Suprapubic skin (tissue), 4 donors: ENCODE measurements at regions not wholly inside any gene's neighbourhood (a gene's known extent, or its start where the extent isn't known, plus 50 kb on each side); places are given as distances from the start of the nearest gene placed in this dataset.
A peak's percentile ranks its signal among the peaks of the same experiment; 100 is the strongest.

Experiments used
- EP300 ChIP-seq: sonication (generic); formaldehyde crosslinking; IDR thresholded peaks from one replicate; pipeline ENCODE4 v1.6.1; 2017; ENCODE audit warnings: antibody characterized with exemption
- POLR2A ChIP-seq, 2 donors: fragments of 450-650 bp; IDR thresholded peaks; one replicate each; pipeline ENCODE4 v1.6.1; 2017; ENCODE audit warnings: antibody characterized with exemption in 2 of 2, mild to moderate bottlenecking in 2 of 2, moderate library complexity in 2 of 2
- POLR2AphosphoS5 ChIP-seq, 3 donors: sonication (generic); formaldehyde crosslinking; IDR thresholded peaks; one replicate each; pipeline ENCODE4 v1.6.1; 2017; ENCODE audit warnings: antibody characterized with exemption in 3 of 3
- TF ChIP-seq, protein P1 (sequence below), 2 donors: fragments of 200-600 bp in 1 of 2; fragments of 450-650 bp in 1 of 2; sonication (generic) in 1 of 2; IDR thresholded peaks; one replicate each; pipeline ENCODE4 v1.5.1; 2016 to 2019; ENCODE audit warnings: antibody characterized with exemption in 2 of 2, mild to moderate bottlenecking in 1 of 2, moderate library complexity in 1 of 2

DNA sequence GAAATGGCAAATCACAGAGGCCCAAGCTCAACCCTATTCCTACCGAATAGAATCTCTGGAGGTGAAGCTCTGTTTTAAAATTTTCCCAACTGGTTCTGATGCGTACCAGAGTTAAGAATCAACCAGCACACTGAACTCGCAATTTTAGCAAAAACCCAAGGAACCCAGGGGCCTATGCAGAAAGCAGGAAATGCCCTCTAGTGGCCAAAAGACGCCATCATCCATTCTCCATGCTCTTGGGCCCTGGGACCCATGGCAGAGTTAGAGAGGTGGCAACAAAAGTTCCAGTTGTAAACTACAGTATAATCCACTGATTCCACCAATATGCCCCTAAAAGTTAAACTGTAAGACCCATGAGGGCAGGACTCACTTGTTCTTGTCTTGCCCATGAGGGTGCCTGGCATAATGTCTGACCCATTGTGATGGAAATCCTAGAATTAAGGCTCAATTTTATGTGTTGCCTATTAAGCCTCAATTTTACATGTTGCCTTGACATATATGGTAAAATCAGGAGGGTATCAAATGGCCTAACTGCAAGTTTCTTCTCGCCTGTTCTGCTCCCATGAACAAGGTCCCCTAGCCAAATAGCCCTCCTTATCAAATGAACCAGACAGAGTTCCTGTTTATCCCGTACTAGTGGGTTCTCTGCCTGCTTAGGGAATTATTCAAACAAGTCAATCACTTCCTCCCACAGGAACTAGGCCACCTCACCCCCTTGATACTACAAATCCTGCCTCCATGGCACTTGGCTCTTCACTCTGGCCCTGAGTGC is 137.5 kb upstream of the CPM start:
- TF ChIP-seq, protein P1, sequence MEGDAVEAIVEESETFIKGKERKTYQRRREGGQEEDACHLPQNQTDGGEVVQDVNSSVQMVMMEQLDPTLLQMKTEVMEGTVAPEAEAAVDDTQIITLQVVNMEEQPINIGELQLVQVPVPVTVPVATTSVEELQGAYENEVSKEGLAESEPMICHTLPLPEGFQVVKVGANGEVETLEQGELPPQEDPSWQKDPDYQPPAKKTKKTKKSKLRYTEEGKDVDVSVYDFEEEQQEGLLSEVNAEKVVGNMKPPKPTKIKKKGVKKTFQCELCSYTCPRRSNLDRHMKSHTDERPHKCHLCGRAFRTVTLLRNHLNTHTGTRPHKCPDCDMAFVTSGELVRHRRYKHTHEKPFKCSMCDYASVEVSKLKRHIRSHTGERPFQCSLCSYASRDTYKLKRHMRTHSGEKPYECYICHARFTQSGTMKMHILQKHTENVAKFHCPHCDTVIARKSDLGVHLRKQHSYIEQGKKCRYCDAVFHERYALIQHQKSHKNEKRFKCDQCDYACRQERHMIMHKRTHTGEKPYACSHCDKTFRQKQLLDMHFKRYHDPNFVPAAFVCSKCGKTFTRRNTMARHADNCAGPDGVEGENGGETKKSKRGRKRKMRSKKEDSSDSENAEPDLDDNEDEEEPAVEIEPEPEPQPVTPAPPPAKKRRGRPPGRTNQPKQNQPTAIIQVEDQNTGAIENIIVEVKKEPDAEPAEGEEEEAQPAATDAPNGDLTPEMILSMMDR (IDR thresholded peaks at IDR 0.05): peak; percentile 81 to 82
- no peak for TF ChIP-seq POLR2AphosphoS5 (IDR thresholded peaks at IDR 0.05)
- no peak for TF ChIP-seq EP300
- no peak for TF ChIP-seq POLR2A (IDR thresholded peaks at IDR 0.05)
